Left lung (tissue), 4 donors: ENCODE measurements at regions not wholly inside any gene's neighbourhood (a gene's known extent, or its start where the extent isn't known, plus 50 kb on each side); places are given as distances from the start of the nearest gene placed in this dataset.

Experiments used
- ATAC-seq: fragments of 200-7000 bp; cut with Tn5 transposase; one replicate; pipeline ENCODE4 v1.9.1; 2020; ENCODE audit warnings: moderate library complexity
- DNase-seq, 4 donors: peaks; one replicate each; pipeline ENCODE4 v3.0.0-alpha.2; 2013 to 2020
- H3K27ac ChIP-seq, 2 donors: fragments of 200-600 bp; sonication (generic) in 1 of 2; one replicate each; pipeline versions ENCODE4 v1.5.0 to v1.8.0; 2020 to 2021
- H3K27me3 ChIP-seq, 2 donors: fragments of 200-600 bp; sonication (generic) in 1 of 2; one replicate each; pipeline versions ENCODE4 v1.5.0 to v1.8.0; 2020 to 2021
- H3K36me3 ChIP-seq, 2 donors: fragments of 200-600 bp; sonication (generic) in 1 of 2; one replicate each; pipeline versions ENCODE4 v1.5.0 to v1.8.0; 2020 to 2021
- H3K4me1 ChIP-seq, 2 donors: fragments of 200-600 bp; one replicate each; pipeline ENCODE4 v1.8.0; 2021
- H3K4me3 ChIP-seq, 2 donors: fragments of 200-600 bp; sonication (generic) in 1 of 2; one replicate each; pipeline versions ENCODE4 v1.5.0 to v1.8.0; 2020 to 2021; ENCODE audit warnings: mild to moderate bottlenecking in 1 of 2
- H3K9me3 ChIP-seq, 2 donors: fragments of 200-600 bp; sonication (generic) in 1 of 2; one replicate each; pipeline versions ENCODE4 v1.5.0 to v1.8.0; 2020 to 2021
- CTCF ChIP-seq, 2 donors: fragments of 200-600 bp; sonication (generic) in 1 of 2; IDR thresholded peaks; one replicate each; pipeline versions ENCODE4 v1.5.0 to v1.8.0; 2021; ENCODE audit warnings: antibody characterized with exemption in 2 of 2
- intact Hi-C, 2 donors: fragments of 100-400 bp; cut with DNase I; formaldehyde crosslinking; loops; one replicate each; pipeline versions ENCODE4 v1.11.2 to v1.14.2; 2022
- donor health status: DM: no; HTN: yes; CAD: no.
- donor health status: DM: no; HTN: no; CAD: no.

GRCh38 chr9:111161015-111161415, 122.7 kb upstream of the LPAR1 start:
- ATAC-seq: peak; percentile 45
- no peaks in the 10 kb centered on the region for H3K9me3 ChIP-seq

GRCh38 chr9:111158999-111159398, 120.7 kb upstream of the LPAR1 start:
- DNase-seq (no peak), ATAC-seq (no peak)
- Histone ChIP-seq H3K9me3 (no peaks in the 10 kb centered on the region), H3K36me3 (no peaks in the 10 kb centered on the region), H3K27ac (no peak overlapping the region), H3K4me1 (peaks cover 0 to 14% of the 10 kb centered on the region in 2 donors), H3K27me3 (no peaks in the 10 kb centered on the region), H3K4me3 (no peak overlapping the region)
- intact Hi-C loops: no loop called here
- no peak for TF ChIP-seq CTCF (IDR thresholded peaks at IDR 0.05)

More at GRCh38 chr9:111161015-111161415, 122.7 kb upstream of the LPAR1 start:
- no peak overlapping the region for H3K4me3 ChIP-seq
- no peaks in the 10 kb centered on the region for H3K27me3 ChIP-seq
- no peaks in the 10 kb centered on the region for H3K36me3 ChIP-seq
- intact Hi-C loops: no loop called here
- H3K27ac ChIP-seq: no peak overlapping the region
- no peak for TF ChIP-seq CTCF (IDR thresholded peaks at IDR 0.05)
- peaks cover 0 to 23% of the 10 kb centered on the region in 2 donors for H3K4me1 ChIP-seq
- DNase-seq: no peak

- no peaks in the 10 kb centered on the region for H3K27me3 ChIP-seq
- no peak overlapping the region for H3K27ac ChIP-seq
- TF ChIP-seq CTCF (IDR thresholded peaks at IDR 0.05): no peak
- DNase-seq: no peak
- H3K36me3 ChIP-seq: no peaks in the 10 kb centered on the region
- H3K4me1 ChIP-seq: peaks cover 0 to 9% of the 10 kb centered on the region in 2 donors
- no peak overlapping the region for H3K4me3 ChIP-seq
- no peaks in the 10 kb centered on the region for H3K9me3 ChIP-seq
- intact Hi-C loops: no loop called here
- no peak for ATAC-seq
Observed at GRCh38 chr9:111158363-111158762, 120.1 kb upstream of the LPAR1 start.

GRCh38 chr9:111154081-111154562, 115.9 kb upstream of the LPAR1 start:
- ATAC-seq: no peak
- no peaks in the 10 kb centered on the region for H3K27me3 ChIP-seq
- H3K9me3 ChIP-seq: no peaks in the 10 kb centered on the region
- TF ChIP-seq CTCF (IDR thresholded peaks at IDR 0.05): no peak
- no peak overlapping the region for H3K4me3 ChIP-seq
- H3K4me1 ChIP-seq: peaks cover 0 to 18% of the 10 kb centered on the region in 2 donors
- DNase-seq: peak in 1 of 4 donors; percentile 54
- intact Hi-C loops: no loop called here
- no peak overlapping the region for H3K27ac ChIP-seq
- H3K36me3 ChIP-seq: no peaks in the 10 kb centered on the region

- no peaks in the 10 kb centered on the region for H3K27me3 ChIP-seq
- H3K9me3 ChIP-seq: no peaks in the 10 kb centered on the region
- DNase-seq (no peak), ATAC-seq (no peak)
- peaks cover 0 to 22% of the 10 kb centered on the region in 2 donors for H3K4me1 ChIP-seq
- no peak overlapping the region for H3K4me3 ChIP-seq
- no peak for TF ChIP-seq CTCF (IDR thresholded peaks at IDR 0.05)
- no peaks in the 10 kb centered on the region for H3K36me3 ChIP-seq
- no peak overlapping the region for H3K27ac ChIP-seq
- intact Hi-C loops: no loop called here
Observed at GRCh38 chr9:111152614-111153406, 114.5 kb upstream of the LPAR1 start.
